HEK293 (cell line): ENCODE measurements at regions not wholly inside any gene's neighbourhood (a gene's known extent, or its start where the extent isn't known, plus 50 kb on each side); places are given as distances from the start of the nearest gene placed in this dataset.

Experiments used
- CTCF ChIA-PET: fragments of 350-600 bp; formaldehyde crosslinking; extraction: SDS; loops from one replicate; lab custom pipeline; 2021; ENCODE audit warnings: antibody characterized with exemption; lab: Yijun Ruan, JAX
- POLR2A ChIA-PET: fragments of 300-600 bp; formaldehyde crosslinking; extraction: SDS; loops from one replicate; lab custom pipeline; 2020; ENCODE audit warnings: antibody characterized with exemption, inconsistent platforms; lab: Yijun Ruan, JAX
- H3K27ac ChIP-seq: fragments of 200-500 bp; sonication (Bioruptor generic); 2 replicates; pipeline ENCODE4 v1.5.1; 2014; ENCODE audit warnings: low read depth, low read length, control low read depth, inconsistent platforms; ENCODE audit errors: extremely low read depth
- H3K36me3 ChIP-seq, 2 experiments: fragments of 200-500 bp in 1 of 2; sonication (Bioruptor generic) in 1 of 2; 1 replicate in 1 of 2; 2 replicates in 1 of 2; pipeline ENCODE4 v1.5.1; 2014 to 2017; ENCODE audit warnings: inconsistent platforms in 2 of 2, low read length in 2 of 2; ENCODE audit not compliant: control insufficient read depth in 2 of 2, insufficient read depth in 1 of 2
- H3K4me1 ChIP-seq: fragments of 200-500 bp; sonication (Bioruptor generic); 2 replicates; pipeline ENCODE4 v1.5.1; 2014; ENCODE audit warnings: mild to moderate bottlenecking, low read length, inconsistent platforms; ENCODE audit not compliant: control insufficient read depth, insufficient read depth
- H3K4me3 ChIP-seq: 2 replicates; pipeline ENCODE4 v1.5.1; 2011; ENCODE audit warnings: low read depth, mild to moderate bottlenecking, control low read depth, low read length, moderate library complexity
- H3K9me3 ChIP-seq: fragments of 200-500 bp; sonication (Bioruptor generic); 2 replicates; pipeline ENCODE4 v1.5.1; 2014; ENCODE audit warnings: low read depth, low read length, inconsistent platforms; ENCODE audit not compliant: control insufficient read depth, insufficient read depth
- SALL2 ChIP-seq: fragments of 450-650 bp; formaldehyde crosslinking; IDR thresholded peaks from 2 replicates; pipeline ENCODE4 v1.5.0; 2017; ENCODE audit warnings: missing biosample characterization, mild to moderate bottlenecking, missing genetic modification characterization, borderline replicate concordance
- SP3 ChIP-seq: fragments of 450-650 bp; formaldehyde crosslinking; IDR thresholded peaks from 2 replicates; pipeline ENCODE4 v1.5.1; 2016; ENCODE audit warnings: missing biosample characterization, missing genetic modification characterization
- TCF7L2 ChIP-seq: IDR thresholded peaks from 2 replicates; pipeline ENCODE4 v1.6.1; 2011; ENCODE audit warnings: low read depth, mild to moderate bottlenecking, inconsistent platforms, low read length, moderate library complexity, borderline replicate concordance
- TRIM28 ChIP-seq: IDR thresholded peaks from 2 replicates; pipeline ENCODE4 v1.6.1; 2011; ENCODE audit warnings: low read length, control low read depth, borderline replicate concordance
- ZEB2 ChIP-seq: fragments of 450-650 bp; formaldehyde crosslinking; IDR thresholded peaks from 2 replicates; pipeline ENCODE4 v1.5.1; 2016; ENCODE audit warnings: missing biosample characterization, missing genetic modification characterization
- ZFP3 ChIP-seq: fragments of 450-650 bp; formaldehyde crosslinking; IDR thresholded peaks from 2 replicates; pipeline ENCODE4 v1.5.1; 2016; ENCODE audit warnings: low read depth, missing biosample characterization, missing genetic modification characterization
- ZNF155 ChIP-seq: fragments of 450-650 bp; formaldehyde crosslinking; IDR thresholded peaks from 2 replicates; pipeline ENCODE4 v1.5.1; 2016; ENCODE audit warnings: missing biosample characterization, missing genetic modification characterization
- ZNF274 ChIP-seq, 2 experiments: fragments of 200-500 bp in 1 of 2; fragments of 450-650 bp in 1 of 2; sonication (Bioruptor generic) in 1 of 2; formaldehyde crosslinking in 1 of 2; IDR thresholded peaks; 2 replicates each; pipeline versions ENCODE4 v1.5.1 to v1.6.1; 2014 to 2016; ENCODE audit warnings: borderline replicate concordance in 1 of 2, inconsistent platforms in 1 of 2, low read length in 1 of 2, missing biosample characterization in 1 of 2, missing genetic modification characterization in 1 of 2
- ZNF292 ChIP-seq: fragments of 450-650 bp; formaldehyde crosslinking; IDR thresholded peaks from 2 replicates; pipeline ENCODE4 v1.5.1; 2016; ENCODE audit warnings: low read depth, missing biosample characterization, missing genetic modification characterization, borderline replicate concordance
- ZNF324 ChIP-seq: fragments of 450-650 bp; formaldehyde crosslinking; IDR thresholded peaks from 2 replicates; pipeline ENCODE4 v1.5.1; 2016; ENCODE audit warnings: missing biosample characterization, missing genetic modification characterization
- ZNF366 ChIP-seq: fragments of 450-650 bp; formaldehyde crosslinking; conservative IDR thresholded peaks from 2 replicates; pipeline ENCODE4 v1.5.1; 2016; ENCODE audit warnings: missing biosample characterization, missing genetic modification characterization
- ZNF423 ChIP-seq: fragments of 450-650 bp; formaldehyde crosslinking; IDR thresholded peaks from 2 replicates; pipeline ENCODE4 v1.5.1; 2016; ENCODE audit warnings: missing biosample characterization, missing genetic modification characterization
- ZNF596 ChIP-seq: fragments of 450-650 bp; IDR thresholded peaks from 2 replicates; pipeline ENCODE4 v1.5.0; 2018; ENCODE audit warnings: missing biosample characterization, mild to moderate bottlenecking, missing genetic modification characterization, moderate library complexity
- ZNF670 ChIP-seq: fragments of 450-650 bp; formaldehyde crosslinking; IDR thresholded peaks from 2 replicates; pipeline ENCODE4 v1.5.1; 2016; ENCODE audit warnings: missing biosample characterization, missing genetic modification characterization, low read depth
- ZNF791 ChIP-seq: fragments of 450-650 bp; formaldehyde crosslinking; IDR thresholded peaks from 2 replicates; pipeline ENCODE4 v1.5.1; 2016; ENCODE audit warnings: missing biosample characterization, missing genetic modification characterization
- TF ChIP-seq, protein P1 (sequence below): fragments of 450-650 bp; IDR thresholded peaks from 2 replicates; pipeline ENCODE4 v1.5.1; 2018; ENCODE audit warnings: missing biosample characterization, missing genetic modification characterization
- TF ChIP-seq, protein P2 (sequence below): fragments of 450-650 bp; formaldehyde crosslinking; IDR thresholded peaks from 2 replicates; pipeline ENCODE4 v1.5.1; 2016; ENCODE audit warnings: missing biosample characterization, missing genetic modification characterization
- TF ChIP-seq, protein P3 (sequence below): fragments of 450-650 bp; formaldehyde crosslinking; IDR thresholded peaks from 2 replicates; pipeline ENCODE4 v1.5.1; 2016; ENCODE audit warnings: missing biosample characterization, missing genetic modification characterization
- TF ChIP-seq, protein P4 (sequence below): fragments of 450-650 bp; IDR thresholded peaks from 2 replicates; pipeline ENCODE4 v1.5.1; 2018; ENCODE audit warnings: missing biosample characterization, mild to moderate bottlenecking, missing genetic modification characterization
- TF ChIP-seq, protein P5 (sequence below): fragments of 450-650 bp; formaldehyde crosslinking; IDR thresholded peaks from 2 replicates; pipeline ENCODE4; 2016; ENCODE audit warnings: missing biosample characterization, missing genetic modification characterization

DNA sequence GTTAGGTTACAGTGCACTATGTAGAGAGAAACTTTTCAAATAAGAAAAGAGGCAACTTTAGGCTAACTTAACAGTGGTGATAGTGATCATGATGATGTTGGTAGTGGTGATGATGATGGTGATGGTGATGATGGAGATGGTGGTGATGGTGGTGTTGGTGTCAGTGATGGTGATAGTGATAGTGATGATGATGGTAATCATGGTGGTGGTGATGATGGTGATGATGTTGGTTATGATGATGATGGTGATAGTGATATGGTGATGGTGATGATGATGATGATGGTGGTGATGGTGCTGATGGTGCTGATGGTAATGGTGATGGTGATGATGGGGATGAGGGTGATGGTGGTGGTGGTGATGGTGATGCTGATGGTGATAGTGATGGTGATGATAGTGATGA is 107.4 kb downstream of the DLL1 start:
- Histone ChIP-seq H3K9me3 (no peaks in the 10 kb centered on the region), H3K27ac (no peak overlapping the region), H3K4me3 (no peak overlapping the region), H3K4me1 (no peaks in the 10 kb centered on the region), H3K36me3 (no peaks in the 10 kb centered on the region)
- no peak for TF ChIP-seq SP3 (tag by site-specific recombination)
- TF ChIP-seq, protein P1, sequence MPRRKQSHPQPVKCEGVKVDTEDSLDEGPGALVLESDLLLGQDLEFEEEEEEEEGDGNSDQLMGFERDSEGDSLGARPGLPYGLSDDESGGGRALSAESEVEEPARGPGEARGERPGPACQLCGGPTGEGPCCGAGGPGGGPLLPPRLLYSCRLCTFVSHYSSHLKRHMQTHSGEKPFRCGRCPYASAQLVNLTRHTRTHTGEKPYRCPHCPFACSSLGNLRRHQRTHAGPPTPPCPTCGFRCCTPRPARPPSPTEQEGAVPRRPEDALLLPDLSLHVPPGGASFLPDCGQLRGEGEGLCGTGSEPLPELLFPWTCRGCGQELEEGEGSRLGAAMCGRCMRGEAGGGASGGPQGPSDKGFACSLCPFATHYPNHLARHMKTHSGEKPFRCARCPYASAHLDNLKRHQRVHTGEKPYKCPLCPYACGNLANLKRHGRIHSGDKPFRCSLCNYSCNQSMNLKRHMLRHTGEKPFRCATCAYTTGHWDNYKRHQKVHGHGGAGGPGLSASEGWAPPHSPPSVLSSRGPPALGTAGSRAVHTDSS (tag by site-specific recombination), result peak; percentile 91
- TF ChIP-seq ZNF292 (tag by site-specific recombination), result no peak
- CTCF ChIA-PET, result interaction anchor here (0.6 kb wide), 1 partner anchor 330 kb away, joined by 3 read pairs; no protein-coding TSS in a partner anchor
- POLR2A ChIA-PET, result no interaction called here

DNA sequence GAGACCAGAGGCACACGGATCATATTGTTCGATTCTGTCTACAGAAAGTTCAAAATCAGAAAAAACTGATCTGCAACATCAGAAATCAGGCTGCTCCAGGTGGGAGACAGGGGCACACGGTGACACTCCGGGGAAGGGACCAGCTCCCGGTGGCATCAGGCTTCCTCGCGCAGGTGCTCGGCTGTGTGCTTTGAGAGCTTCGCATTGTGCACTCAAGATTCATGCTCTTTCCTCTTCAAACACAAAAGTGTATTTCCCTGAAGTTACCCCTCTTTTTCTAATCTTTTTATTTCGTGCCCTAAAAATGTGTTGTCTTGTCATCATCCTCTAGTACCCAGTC is 108.1 kb downstream of the DLL1 start:
- H3K4me3 ChIP-seq, result no peak overlapping the region
- TF ChIP-seq ZNF791 (tag by site-specific recombination), result no peak
- TF ChIP-seq ZNF274 (IDR thresholded peaks at IDR 0.05; ENCODE audit: low read length), result no peak
- TF ChIP-seq ZNF274 (tag by site-specific recombination; IDR thresholded peaks at IDR 0.05; ENCODE audit: borderline replicate concordance), result no peak
- no peak for TF ChIP-seq ZFP3 (tag by site-specific recombination)
- TF ChIP-seq ZNF670 (tag by site-specific recombination), result no peak
- TF ChIP-seq ZNF366 (tag by site-specific recombination), result no peak
- TF ChIP-seq, protein P2, sequence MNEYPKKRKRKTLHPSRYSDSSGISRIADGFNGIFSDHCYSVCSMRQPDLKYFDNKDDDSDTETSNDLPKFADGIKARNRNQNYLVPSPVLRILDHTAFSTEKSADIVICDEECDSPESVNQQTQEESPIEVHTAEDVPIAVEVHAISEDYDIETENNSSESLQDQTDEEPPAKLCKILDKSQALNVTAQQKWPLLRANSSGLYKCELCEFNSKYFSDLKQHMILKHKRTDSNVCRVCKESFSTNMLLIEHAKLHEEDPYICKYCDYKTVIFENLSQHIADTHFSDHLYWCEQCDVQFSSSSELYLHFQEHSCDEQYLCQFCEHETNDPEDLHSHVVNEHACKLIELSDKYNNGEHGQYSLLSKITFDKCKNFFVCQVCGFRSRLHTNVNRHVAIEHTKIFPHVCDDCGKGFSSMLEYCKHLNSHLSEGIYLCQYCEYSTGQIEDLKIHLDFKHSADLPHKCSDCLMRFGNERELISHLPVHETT (tag by site-specific recombination), result no peak
- TF ChIP-seq, protein P3, sequence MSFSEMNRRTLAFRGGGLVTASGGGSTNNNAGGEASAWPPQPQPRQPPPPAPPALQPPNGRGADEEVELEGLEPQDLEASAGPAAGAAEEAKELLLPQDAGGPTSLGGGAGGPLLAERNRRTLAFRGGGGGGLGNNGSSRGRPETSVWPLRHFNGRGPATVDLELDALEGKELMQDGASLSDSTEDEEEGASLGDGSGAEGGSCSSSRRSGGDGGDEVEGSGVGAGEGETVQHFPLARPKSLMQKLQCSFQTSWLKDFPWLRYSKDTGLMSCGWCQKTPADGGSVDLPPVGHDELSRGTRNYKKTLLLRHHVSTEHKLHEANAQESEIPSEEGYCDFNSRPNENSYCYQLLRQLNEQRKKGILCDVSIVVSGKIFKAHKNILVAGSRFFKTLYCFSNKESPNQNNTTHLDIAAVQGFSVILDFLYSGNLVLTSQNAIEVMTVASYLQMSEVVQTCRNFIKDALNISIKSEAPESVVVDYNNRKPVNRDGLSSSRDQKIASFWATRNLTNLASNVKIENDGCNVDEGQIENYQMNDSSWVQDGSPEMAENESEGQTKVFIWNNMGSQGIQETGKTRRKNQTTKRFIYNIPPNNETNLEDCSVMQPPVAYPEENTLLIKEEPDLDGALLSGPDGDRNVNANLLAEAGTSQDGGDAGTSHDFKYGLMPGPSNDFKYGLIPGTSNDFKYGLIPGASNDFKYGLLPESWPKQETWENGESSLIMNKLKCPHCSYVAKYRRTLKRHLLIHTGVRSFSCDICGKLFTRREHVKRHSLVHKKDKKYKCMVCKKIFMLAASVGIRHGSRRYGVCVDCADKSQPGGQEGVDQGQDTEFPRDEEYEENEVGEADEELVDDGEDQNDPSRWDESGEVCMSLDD (tag by site-specific recombination), result no peak
- no peak for TF ChIP-seq ZEB2 (tag by site-specific recombination)
- TF ChIP-seq TCF7L2, result no peak
- no peak for TF ChIP-seq ZNF324 (tag by site-specific recombination)
- TF ChIP-seq, protein P4, sequence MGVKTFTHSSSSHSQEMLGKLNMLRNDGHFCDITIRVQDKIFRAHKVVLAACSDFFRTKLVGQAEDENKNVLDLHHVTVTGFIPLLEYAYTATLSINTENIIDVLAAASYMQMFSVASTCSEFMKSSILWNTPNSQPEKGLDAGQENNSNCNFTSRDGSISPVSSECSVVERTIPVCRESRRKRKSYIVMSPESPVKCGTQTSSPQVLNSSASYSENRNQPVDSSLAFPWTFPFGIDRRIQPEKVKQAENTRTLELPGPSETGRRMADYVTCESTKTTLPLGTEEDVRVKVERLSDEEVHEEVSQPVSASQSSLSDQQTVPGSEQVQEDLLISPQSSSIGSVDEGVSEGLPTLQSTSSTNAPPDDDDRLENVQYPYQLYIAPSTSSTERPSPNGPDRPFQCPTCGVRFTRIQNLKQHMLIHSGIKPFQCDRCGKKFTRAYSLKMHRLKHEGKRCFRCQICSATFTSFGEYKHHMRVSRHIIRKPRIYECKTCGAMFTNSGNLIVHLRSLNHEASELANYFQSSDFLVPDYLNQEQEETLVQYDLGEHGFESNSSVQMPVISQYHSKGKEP, result no peak
- TF ChIP-seq SALL2 (tag by site-specific recombination), result no peak
- TF ChIP-seq ZNF423 (tag by site-specific recombination), result no peak
- no peak for TF ChIP-seq ZNF155
- no peak for TF ChIP-seq ZNF596 (tag by site-specific recombination)
- TF ChIP-seq, protein P5, sequence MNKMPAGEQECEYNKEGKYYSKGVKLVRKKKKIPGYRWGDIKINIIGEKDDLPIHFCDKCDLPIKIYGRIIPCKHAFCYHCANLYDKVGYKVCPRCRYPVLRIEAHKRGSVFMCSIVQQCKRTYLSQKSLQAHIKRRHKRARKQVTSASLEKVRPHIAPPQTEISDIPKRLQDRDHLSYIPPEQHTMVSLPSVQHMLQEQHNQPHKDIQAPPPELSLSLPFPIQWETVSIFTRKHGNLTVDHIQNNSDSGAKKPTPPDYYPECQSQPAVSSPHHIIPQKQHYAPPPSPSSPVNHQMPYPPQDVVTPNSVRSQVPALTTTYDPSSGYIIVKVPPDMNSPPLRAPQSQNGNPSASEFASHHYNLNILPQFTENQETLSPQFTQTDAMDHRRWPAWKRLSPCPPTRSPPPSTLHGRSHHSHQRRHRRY (tag by site-specific recombination), result no peak
- TF ChIP-seq TRIM28, result no peak
- no peaks in the 10 kb centered on the region for H3K4me1 ChIP-seq
- no peaks in the 10 kb centered on the region for H3K36me3 ChIP-seq
- ChIA-PET POLR2A (no interaction called here), CTCF (interaction anchor here (0.6 kb wide), 1 partner anchor 331 kb away, joined by 3 read pairs; no protein-coding TSS in a partner anchor)
- H3K27ac ChIP-seq, result no peak overlapping the region
- H3K9me3 ChIP-seq, result no peaks in the 10 kb centered on the region
